MM.1S (cell line): ENCODE measurements at regions not wholly inside any gene's neighbourhood (a gene's known extent, or its start where the extent isn't known, plus 50 kb on each side); places are given as distances from the start of the nearest gene placed in this dataset.

ENCODE experiments used
- DNase-seq: peaks from one replicate; pipeline ENCODE4 v3.0.0-alpha.2; 2015
- H2AFZ ChIP-seq: fragments of 300-600 bp; sonication (generic); 2 replicates; pipeline ENCODE4 v1.6.0; 2016; ENCODE audit warnings: antibody characterized with exemption, low read length
- H3F3A ChIP-seq: fragments of 300-600 bp; sonication (generic); 2 replicates; pipeline ENCODE4 v1.6.1; 2016; ENCODE audit warnings: mild to moderate bottlenecking, antibody characterized with exemption, low read length, moderate library complexity, mixed read lengths; ENCODE audit not compliant: insufficient read depth
- H3K27ac ChIP-seq: fragments of 300-600 bp; sonication (generic); 2 replicates; pipeline ENCODE4 v1.5.1; 2016; ENCODE audit warnings: mild to moderate bottlenecking, low read length
- H3K27me3 ChIP-seq: fragments of 300-600 bp; sonication (generic); replicated peaks from 2 replicates; pipeline ENCODE4 v1.6.0; 2016; ENCODE audit warnings: low read length; ENCODE audit not compliant: insufficient read depth
- H3K36me3 ChIP-seq: fragments of 300-600 bp; sonication (generic); replicated peaks from 2 replicates; pipeline ENCODE4 v1.6.1; 2016; ENCODE audit warnings: mild to moderate bottlenecking, low read length, mixed read lengths; ENCODE audit not compliant: insufficient read depth
- H3K4me1 ChIP-seq: fragments of 300-600 bp; sonication (generic); 2 replicates; pipeline ENCODE4 v1.6.1; 2016; ENCODE audit warnings: low read length, mixed read lengths
- H3K4me2 ChIP-seq: fragments of 300-600 bp; sonication (generic); 2 replicates; pipeline ENCODE4 v1.6.0; 2016; ENCODE audit warnings: low read depth, low read length
- H3K4me3 ChIP-seq: fragments of 300-600 bp; sonication (generic); 2 replicates; pipeline ENCODE4 v1.5.1; 2016; ENCODE audit warnings: low read length, mixed read lengths
- H3K79me2 ChIP-seq: fragments of 300-600 bp; sonication (generic); 2 replicates; pipeline ENCODE4 v1.6.1; 2016; ENCODE audit warnings: mixed run types, low read length, mixed read lengths
- H3K9ac ChIP-seq: fragments of 300-600 bp; sonication (generic); 2 replicates; pipeline ENCODE4 v1.6.1; 2016; ENCODE audit warnings: low read length, mixed read lengths
- H3K9me2 ChIP-seq: fragments of 300-600 bp; sonication (generic); replicated peaks from 2 replicates; pipeline ENCODE4 v1.6.1; 2016; ENCODE audit warnings: mild to moderate bottlenecking, low read length, mixed read lengths; ENCODE audit not compliant: insufficient read depth
- H3K9me3 ChIP-seq: fragments of 300-600 bp; sonication (generic); replicated peaks from 2 replicates; pipeline ENCODE4 v1.6.1; 2016; ENCODE audit warnings: mild to moderate bottlenecking, low read length, mixed read lengths; ENCODE audit not compliant: insufficient read depth
- H4K20me1 ChIP-seq: fragments of 300-600 bp; sonication (generic); 2 replicates; pipeline ENCODE4 v1.6.1; 2016; ENCODE audit warnings: mild to moderate bottlenecking, low read length, moderate library complexity, mixed read lengths; ENCODE audit not compliant: insufficient read depth
- CTCF ChIP-seq: fragments of 300-600 bp; sonication (generic); IDR thresholded peaks from 2 replicates; pipeline ENCODE4 v1.5.1; 2016; ENCODE audit warnings: antibody characterized with exemption, low read length, mixed read lengths
- EZH2 ChIP-seq: fragments of 300-600 bp; sonication (generic); optimal IDR thresholded peaks from 2 replicates; pipeline ENCODE3; 2017; ENCODE audit warnings: low read depth, mild to moderate bottlenecking, antibody characterized with exemption, low read length, mixed read lengths
- EZH2phosphoT487 ChIP-seq: fragments of 300-600 bp; sonication (generic); IDR thresholded peaks from 2 replicates; pipeline ENCODE4 v1.6.1; 2018; ENCODE audit warnings: antibody characterized with exemption, low read length

- DNase-seq = no peak
- no peaks in the 10 kb centered on the region for H3K4me1 ChIP-seq
- no peaks in the 10 kb centered on the region for H3K9me3 ChIP-seq
- no peaks in the 10 kb centered on the region for H3K9me2 ChIP-seq
- no peak for TF ChIP-seq EZH2phosphoT487
- TF ChIP-seq CTCF = no peak
- TF ChIP-seq EZH2 = no peak
- H2AFZ ChIP-seq = no peak overlapping the region
- H3K27me3 ChIP-seq = no peaks in the 10 kb centered on the region
- no peak overlapping the region for H3K27ac ChIP-seq
- no peaks in the 10 kb centered on the region for H3K79me2 ChIP-seq
- no peaks in the 10 kb centered on the region for H3F3A ChIP-seq
- no peak overlapping the region for H3K9ac ChIP-seq
- H3K4me3 ChIP-seq = no peak overlapping the region
- H3K36me3 ChIP-seq = no peaks in the 10 kb centered on the region
- H4K20me1 ChIP-seq = no peaks in the 10 kb centered on the region
- no peak overlapping the region for H3K4me2 ChIP-seq
These were observed 725.7 kb upstream of the SGCG start for GRCh38 chr13:22455036-22455435.

- Histone ChIP-seq H3K27me3 (no peaks in the 10 kb centered on the region), H3K4me3 (no peak overlapping the region), H3K9ac (no peak overlapping the region), H3K4me1 (no peaks in the 10 kb centered on the region), H3K79me2 (no peaks in the 10 kb centered on the region), H3F3A (no peaks in the 10 kb centered on the region), H2AFZ (no peak overlapping the region), H3K36me3 (no peaks in the 10 kb centered on the region), H4K20me1 (no peaks in the 10 kb centered on the region), H3K27ac (no peak overlapping the region), H3K9me2 (no peaks in the 10 kb centered on the region), H3K4me2 (peak overlapping the region; percentile 15; the same call in 1 of the 2 replicates), H3K9me3 (no peaks in the 10 kb centered on the region)
- peak; percentile 32 for DNase-seq
- TF ChIP-seq CTCF (no peak), EZH2 (no peak), EZH2phosphoT487 (no peak)
These were observed 718.8 kb upstream of the SGCG start for GRCh38 chr13:22461854-22462490.

GRCh38 chr13:22463089-22463488 lies 717.7 kb upstream of the SGCG start:
- no peak for DNase-seq
- Histone ChIP-seq H3K9me2 (no peaks in the 10 kb centered on the region), H3K4me2 (no peak overlapping the region), H3K36me3 (no peaks in the 10 kb centered on the region), H3K4me3 (no peak overlapping the region), H3F3A (no peaks in the 10 kb centered on the region), H3K79me2 (no peaks in the 10 kb centered on the region), H2AFZ (no peak overlapping the region), H4K20me1 (no peaks in the 10 kb centered on the region), H3K9ac (no peak overlapping the region), H3K27ac (no peak overlapping the region), H3K4me1 (no peaks in the 10 kb centered on the region), H3K9me3 (no peaks in the 10 kb centered on the region), H3K27me3 (no peaks in the 10 kb centered on the region)
- TF ChIP-seq EZH2phosphoT487 (no peak), CTCF (no peak), EZH2 (no peak)
